Gastroesophageal sphincter (tissue), 3 donors: ENCODE measurements at regions not wholly inside any gene's neighbourhood (a gene's known extent, or its start where the extent isn't known, plus 50 kb on each side); places are given as distances from the start of the nearest gene placed in this dataset.

ENCODE experiments used
- EP300 ChIP-seq: sonication (generic); formaldehyde crosslinking; IDR thresholded peaks from one replicate; pipeline ENCODE4 v1.6.1; 2017; ENCODE audit warnings: antibody characterized with exemption, mild to moderate bottlenecking
- POLR2A ChIP-seq, 2 donors: fragments of 450-650 bp; IDR thresholded peaks; one replicate each; pipeline ENCODE4 v1.6.1; 2017; ENCODE audit warnings: antibody characterized with exemption in 2 of 2, mild to moderate bottlenecking in 2 of 2, moderate library complexity in 1 of 2
- POLR2AphosphoS5 ChIP-seq: sonication (generic); formaldehyde crosslinking; IDR thresholded peaks from one replicate; pipeline ENCODE4 v1.6.1; 2017; ENCODE audit warnings: antibody characterized with exemption
- TF ChIP-seq, protein P1 (sequence below), 4 experiments: fragments of 200-600 bp in 2 of 4; fragments of 450-650 bp in 2 of 4; sonication (generic) in 1 of 4; IDR thresholded peaks; one replicate each; pipeline ENCODE4 v1.5.1; 2017 to 2019; ENCODE audit warnings: antibody characterized with exemption in 4 of 4, mild to moderate bottlenecking in 2 of 4, moderate library complexity in 2 of 4

DNA sequence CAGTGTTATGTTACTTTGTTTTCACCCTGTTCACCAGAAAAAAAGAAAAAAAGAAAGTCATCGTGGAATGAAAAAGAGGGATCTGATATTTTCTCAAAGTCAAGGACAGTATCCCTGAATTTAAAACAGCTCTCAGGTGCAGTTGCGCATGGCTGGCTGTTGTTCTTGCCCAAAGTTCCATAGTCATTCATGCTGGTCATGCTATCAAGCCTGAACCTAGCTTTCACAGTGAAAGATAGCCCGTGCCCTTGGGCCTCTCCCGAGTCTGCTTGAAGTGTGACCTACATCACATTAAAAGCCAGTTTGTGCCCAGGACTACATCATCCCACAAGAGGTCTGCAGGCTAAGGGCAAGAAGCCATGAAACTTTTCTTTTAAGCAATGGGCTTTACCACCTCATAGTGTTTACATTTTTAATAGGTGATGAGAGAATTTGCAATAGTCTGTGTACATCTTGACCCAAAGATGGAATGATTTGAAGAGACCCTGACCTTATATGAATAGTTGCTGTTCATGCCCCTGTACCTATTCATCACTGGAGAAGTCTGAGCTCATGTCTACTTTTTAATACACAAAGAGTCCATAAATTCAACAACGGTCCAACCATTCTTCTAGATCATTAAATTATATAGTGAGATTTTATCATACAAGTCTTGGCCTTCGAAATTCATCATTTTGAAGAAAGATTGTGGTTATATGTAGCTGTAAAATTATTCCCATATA lies 522.5 kb upstream of the MCTP2 start:
- TF ChIP-seq POLR2AphosphoS5 (no peak), POLR2A (IDR thresholded peaks at IDR 0.05) (no peak), EP300 (no peak)
- TF ChIP-seq, protein P1, sequence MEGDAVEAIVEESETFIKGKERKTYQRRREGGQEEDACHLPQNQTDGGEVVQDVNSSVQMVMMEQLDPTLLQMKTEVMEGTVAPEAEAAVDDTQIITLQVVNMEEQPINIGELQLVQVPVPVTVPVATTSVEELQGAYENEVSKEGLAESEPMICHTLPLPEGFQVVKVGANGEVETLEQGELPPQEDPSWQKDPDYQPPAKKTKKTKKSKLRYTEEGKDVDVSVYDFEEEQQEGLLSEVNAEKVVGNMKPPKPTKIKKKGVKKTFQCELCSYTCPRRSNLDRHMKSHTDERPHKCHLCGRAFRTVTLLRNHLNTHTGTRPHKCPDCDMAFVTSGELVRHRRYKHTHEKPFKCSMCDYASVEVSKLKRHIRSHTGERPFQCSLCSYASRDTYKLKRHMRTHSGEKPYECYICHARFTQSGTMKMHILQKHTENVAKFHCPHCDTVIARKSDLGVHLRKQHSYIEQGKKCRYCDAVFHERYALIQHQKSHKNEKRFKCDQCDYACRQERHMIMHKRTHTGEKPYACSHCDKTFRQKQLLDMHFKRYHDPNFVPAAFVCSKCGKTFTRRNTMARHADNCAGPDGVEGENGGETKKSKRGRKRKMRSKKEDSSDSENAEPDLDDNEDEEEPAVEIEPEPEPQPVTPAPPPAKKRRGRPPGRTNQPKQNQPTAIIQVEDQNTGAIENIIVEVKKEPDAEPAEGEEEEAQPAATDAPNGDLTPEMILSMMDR (IDR thresholded peaks at IDR 0.05) = no peak
